ENCODE measurements at regions not wholly inside any gene's neighbourhood (a gene's known extent, or its start where the extent isn't known, plus 50 kb on each side); places are given as distances from the start of the nearest gene placed in this dataset.

DNA sequence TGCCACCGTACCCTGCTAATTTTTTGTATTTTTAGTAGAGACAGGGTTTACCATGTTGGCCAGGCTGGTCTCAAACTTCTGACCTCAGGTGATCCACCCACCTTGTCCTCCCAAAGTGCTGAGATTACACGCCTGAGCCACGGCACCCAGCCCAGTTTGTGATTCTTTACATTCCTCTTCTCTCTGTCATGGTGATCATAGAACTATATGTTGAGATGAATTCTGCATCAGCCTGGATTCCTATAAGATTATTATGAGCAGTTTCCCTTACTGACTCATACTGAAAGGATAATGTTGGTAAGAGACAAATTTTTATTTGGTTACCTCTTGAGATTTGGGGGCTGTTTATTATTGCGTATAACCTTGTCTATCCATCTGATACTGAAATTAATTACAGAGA lies 121.5 kb upstream of the CSNK1A1L start:
- no peaks in the 10 kb centered on the region for H3K9me3 ChIP-seq
- no peak overlapping the region for H3K27ac ChIP-seq
- H3K4me3 ChIP-seq: no peak overlapping the region
- DNase-seq: no peak
- no peaks in the 10 kb centered on the region for H3K27me3 ChIP-seq
- peaks cover 0 to 20% (median 2%) of the 10 kb centered on the region in 4 donors for H3K4me1 ChIP-seq
- intact Hi-C loops (cut with DNase I; ENCODE audit: low total_unique reads): no loop called here
- TF ChIP-seq CTCF (IDR thresholded peaks at IDR 0.05): no peak
- no peaks in the 10 kb centered on the region for H3K36me3 ChIP-seq

- Histone ChIP-seq H3K27ac (peak overlapping the region; percentile 3 to 8), H3K36me3 (no peaks in the 10 kb centered on the region), H3K4me1 (peaks cover 0 to 20% (median 2%) of the 10 kb centered on the region in 4 donors), H3K9me3 (no peaks in the 10 kb centered on the region), H3K27me3 (no peaks in the 10 kb centered on the region), H3K4me3 (no peak overlapping the region)
- intact Hi-C loops (cut with DNase I; ENCODE audit: low total_unique reads): no loop called here
- no peak for TF ChIP-seq CTCF (IDR thresholded peaks at IDR 0.05)
- no peak for DNase-seq
Observed at GRCh38 chr13:37225414-37226070, 120.1 kb upstream of the CSNK1A1L start.

- no peaks in the 10 kb centered on the region for H3K36me3 ChIP-seq
- DNase-seq: no peak
- no peaks in the 10 kb centered on the region for H3K27me3 ChIP-seq
- no peaks in the 10 kb centered on the region for H3K4me1 ChIP-seq
- no peaks in the 10 kb centered on the region for H3K9me3 ChIP-seq
- intact Hi-C loops (cut with DNase I; ENCODE audit: low total_unique reads): no loop called here
- H3K27ac ChIP-seq: no peak overlapping the region
- no peak for TF ChIP-seq CTCF (IDR thresholded peaks at IDR 0.05)
- no peak overlapping the region for H3K4me3 ChIP-seq
Observed at GRCh38 chr13:37216331-37216730, 110.9 kb upstream of the CSNK1A1L start.

DNA sequence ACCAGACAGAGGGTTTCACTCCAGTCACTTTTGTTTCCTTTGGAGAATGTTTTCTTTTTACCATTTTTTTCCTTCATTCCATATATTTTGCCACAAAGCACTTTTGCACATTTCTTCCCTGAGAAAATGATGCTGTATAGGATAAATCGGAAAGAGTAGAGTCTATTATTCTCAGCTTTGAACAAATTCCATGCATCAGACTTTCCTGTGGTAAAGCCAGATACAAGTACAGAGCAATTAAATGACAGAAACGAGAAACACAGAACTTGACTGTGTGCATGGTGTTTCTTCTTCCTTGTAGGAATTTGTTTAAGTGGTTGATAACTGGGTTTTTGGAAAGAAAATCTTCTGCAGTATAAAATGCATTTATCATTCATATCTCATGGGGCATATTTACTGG lies 107.4 kb upstream of the CSNK1A1L start:
- peaks cover 0 to 7% (median 0%) of the 10 kb centered on the region in 4 donors for H3K4me1 ChIP-seq
- no peak overlapping the region for H3K27ac ChIP-seq
- intact Hi-C loops (cut with DNase I; ENCODE audit: low total_unique reads): no loop called here
- TF ChIP-seq CTCF (IDR thresholded peaks at IDR 0.05): no peak
- H3K4me3 ChIP-seq: no peak overlapping the region
- DNase-seq: no peak
- H3K36me3 ChIP-seq: no peaks in the 10 kb centered on the region
- no peaks in the 10 kb centered on the region for H3K27me3 ChIP-seq
- H3K9me3 ChIP-seq: no peaks in the 10 kb centered on the region

- DNase-seq: no peak
- no peaks in the 10 kb centered on the region for H3K27me3 ChIP-seq
- no peak overlapping the region for H3K27ac ChIP-seq
- no peak overlapping the region for H3K4me3 ChIP-seq
- no peaks in the 10 kb centered on the region for H3K36me3 ChIP-seq
- peaks cover 0 to 16% (median 0%) of the 10 kb centered on the region in 4 donors for H3K4me1 ChIP-seq
- no peaks in the 10 kb centered on the region for H3K9me3 ChIP-seq
- intact Hi-C loops (cut with DNase I; ENCODE audit: low total_unique reads): no loop called here
- TF ChIP-seq CTCF (IDR thresholded peaks at IDR 0.05): no peak
Observed at GRCh38 chr13:37211487-37211886, 106.0 kb upstream of the CSNK1A1L start.

Data from tibial artery (tissue), 4 donors.